Thyroid gland (tissue), 4 donors: ENCODE measurements at regions not wholly inside any gene's neighbourhood (a gene's known extent, or its start where the extent isn't known, plus 50 kb on each side); places are given as distances from the start of the nearest gene placed in this dataset.
A peak's percentile ranks its signal among the peaks of the same experiment; 100 is the strongest.

Experiments
- DNase-seq, 2 donors: peaks; one replicate each; pipeline ENCODE4 v3.0.0-alpha.2; 2019
- H3K27ac ChIP-seq, 3 donors: fragments of 200-600 bp; sonication (generic); 1 replicate in 2 of 3; 2 replicates in 1 of 3; pipeline ENCODE4 v1.5.1; 2016 to 2019; ENCODE audit warnings: mild to moderate bottlenecking in 1 of 3, moderate library complexity in 1 of 3
- H3K27me3 ChIP-seq: fragments of 200-600 bp; sonication (generic); one replicate; pipeline ENCODE4 v1.5.1; 2019
- H3K36me3 ChIP-seq, 2 donors: fragments of 200-600 bp; sonication (generic); one replicate each; pipeline ENCODE4 v1.5.1; 2016 to 2019
- H3K4me1 ChIP-seq, 2 donors: fragments of 200-600 bp; sonication (generic); one replicate each; pipeline ENCODE4 v1.5.1; 2017 to 2019
- H3K4me3 ChIP-seq, 3 donors: fragments of 200-600 bp; sonication (generic); replicated peaks in 1 of 3; 1 replicate in 2 of 3; 2 replicates in 1 of 3; pipeline ENCODE4 v1.5.1; 2016; ENCODE audit warnings: mild to moderate bottlenecking in 1 of 3
- H3K9me3 ChIP-seq: fragments of 200-600 bp; sonication (generic); one replicate; pipeline ENCODE4 v1.5.1; 2017
- CTCF ChIP-seq, 6 experiments: fragments of 200-600 bp in 3 of 6; fragments of 450-650 bp in 3 of 6; sonication (generic) in 3 of 6; IDR thresholded peaks; one replicate each; pipeline ENCODE4 v1.5.1; 2016 to 2019; ENCODE audit warnings: antibody characterized with exemption in 6 of 6, mild to moderate bottlenecking in 2 of 6, inconsistent platforms in 1 of 6, moderate library complexity in 1 of 6
- POLR2A ChIP-seq, 2 donors: fragments of 450-650 bp; IDR thresholded peaks; one replicate each; pipeline ENCODE4 v1.6.1; 2017; ENCODE audit warnings: antibody characterized with exemption in 2 of 2, mild to moderate bottlenecking in 2 of 2, moderate library complexity in 1 of 2
- WGBS, 2 donors: methylation state at CpG; one replicate each; pipeline ENCODE4 v1.1.5; 2017; 5-methylcytosine and 5-hydroxymethylcytosine counted together
- intact Hi-C: fragments of 100-400 bp; cut with DNase I; formaldehyde crosslinking; loops from one replicate; pipeline ENCODE4 v1.15.1; 2023

- 55 to 66% methylated on average over 1 of the region's 1 CpG for WGBS, 2 donors
- TF ChIP-seq POLR2A (IDR thresholded peaks at IDR 0.05) (no peak), CTCF (IDR thresholded peaks at IDR 0.05) (no peak)
Observed at GRCh38 chr2:156157670-156158069, 174.9 kb downstream of the NR4A2 start.

DNA sequence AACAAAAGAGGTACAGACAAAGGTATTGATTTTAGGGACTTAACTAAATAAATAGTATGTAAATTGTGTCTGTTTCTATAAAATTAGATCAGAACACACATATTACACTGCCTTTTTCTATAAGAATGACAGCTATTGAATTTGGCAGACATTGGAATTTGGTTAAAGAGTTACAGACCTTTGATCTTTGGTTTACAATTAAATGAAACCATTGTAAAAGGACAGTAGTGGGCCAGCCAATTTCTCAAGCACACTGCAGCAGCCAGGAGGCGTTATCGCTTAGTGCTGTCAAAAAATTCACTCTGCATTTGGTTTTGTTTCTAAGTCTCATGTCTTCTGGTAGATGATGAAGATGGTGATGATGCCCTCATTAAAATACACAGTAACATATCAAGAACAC lies 175.9 kb downstream of the NR4A2 start:
- Histone ChIP-seq H3K4me1 (no peaks in the 10 kb centered on the region), H3K27me3 (no peaks in the 10 kb centered on the region), H3K9me3 (no peaks in the 10 kb centered on the region), H3K4me3 (no peak overlapping the region), H3K27ac (no peak overlapping the region), H3K36me3 (no peaks in the 10 kb centered on the region)
- intact Hi-C loops, result no loop called here
- whole genome bisulfite sequencing, 2 donors, result 68 to 82% methylated on average over 2 of the region's 2 CpGs
- TF ChIP-seq POLR2A (IDR thresholded peaks at IDR 0.05), result no peak
- peak in 1 of 6 experiments; percentile 14 for TF ChIP-seq CTCF (IDR thresholded peaks at IDR 0.05)
- peak in 1 of 2 donors; percentile 4 for DNase-seq

More at GRCh38 chr2:156157670-156158069, 174.9 kb downstream of the NR4A2 start:
- Histone ChIP-seq H3K27ac (no peak overlapping the region), H3K9me3 (no peaks in the 10 kb centered on the region), H3K36me3 (no peaks in the 10 kb centered on the region), H3K27me3 (no peaks in the 10 kb centered on the region), H3K4me3 (no peak overlapping the region), H3K4me1 (no peaks in the 10 kb centered on the region)
- intact Hi-C loops, result no loop called here
- DNase-seq, result no peak

GRCh38 chr2:156155319-156155718 lies 177.2 kb downstream of the NR4A2 start:
- Histone ChIP-seq H3K27ac (no peak overlapping the region), H3K9me3 (no peaks in the 10 kb centered on the region), H3K4me1 (no peaks in the 10 kb centered on the region), H3K27me3 (no peaks in the 10 kb centered on the region), H3K36me3 (no peaks in the 10 kb centered on the region), H3K4me3 (no peak overlapping the region)
- TF ChIP-seq POLR2A (IDR thresholded peaks at IDR 0.05) (no peak), CTCF (IDR thresholded peaks at IDR 0.05) (no peak)
- intact Hi-C loops, result no loop called here
- 55 to 73% methylated on average over 3 of the region's 3 CpGs for WGBS, 2 donors
- peak; percentile 7 to 28 for DNase-seq

DNA sequence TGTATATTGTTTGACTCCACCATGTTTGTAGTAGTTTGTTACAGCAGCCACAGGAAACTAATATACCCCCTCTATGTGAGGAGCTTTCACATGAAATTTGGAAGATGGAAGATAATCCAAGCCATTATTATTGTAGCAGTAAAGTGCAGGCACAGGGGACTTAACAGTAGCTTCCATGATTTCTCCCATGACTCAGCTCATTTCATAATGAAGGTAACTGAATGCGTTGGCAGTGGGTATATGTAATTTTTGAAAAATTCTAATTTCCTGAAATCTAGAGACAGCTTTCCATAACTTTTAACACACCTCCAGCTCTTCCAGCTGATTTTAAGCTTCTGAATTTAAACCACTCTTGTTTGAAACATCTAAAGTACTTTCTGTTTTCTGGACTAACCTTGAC lies 181.2 kb downstream of the NR4A2 start:
- TF ChIP-seq POLR2A (IDR thresholded peaks at IDR 0.05) (no peak), CTCF (IDR thresholded peaks at IDR 0.05) (no peak)
- intact Hi-C loops, result no loop called here
- no peak overlapping the region for H3K4me3 ChIP-seq
- no peaks in the 10 kb centered on the region for H3K9me3 ChIP-seq
- no peak for DNase-seq
- H3K27ac ChIP-seq, result no peak overlapping the region
- WGBS, 2 donors, result 97 to 100% methylated on average over 1 of the region's 1 CpG
- H3K36me3 ChIP-seq, result no peaks in the 10 kb centered on the region
- no peaks in the 10 kb centered on the region for H3K4me1 ChIP-seq
- H3K27me3 ChIP-seq, result no peaks in the 10 kb centered on the region

- no peak overlapping the region for H3K27ac ChIP-seq
- DNase-seq, result no peak
- WGBS, 2 donors, result 58 to 64% methylated on average over 4 of the region's 4 CpGs
- H3K36me3 ChIP-seq, result no peaks in the 10 kb centered on the region
- H3K4me3 ChIP-seq, result no peak overlapping the region
- no peak for TF ChIP-seq POLR2A (IDR thresholded peaks at IDR 0.05)
- TF ChIP-seq CTCF (IDR thresholded peaks at IDR 0.05), result no peak
- intact Hi-C loops, result no loop called here
- no peaks in the 10 kb centered on the region for H3K4me1 ChIP-seq
- H3K27me3 ChIP-seq, result no peaks in the 10 kb centered on the region
- no peaks in the 10 kb centered on the region for H3K9me3 ChIP-seq
Observed at GRCh38 chr2:156147594-156148330, 184.8 kb downstream of the NR4A2 start.
